ENCODE measurements at regions not wholly inside any gene's neighbourhood (a gene's known extent, or its start where the extent isn't known, plus 50 kb on each side); places are given as distances from the start of the nearest gene placed in this dataset.
"Not testable (repeated sequence)": the region's sequence is repeated elsewhere in the genome, so short reads cannot be mapped to it uniquely, and the experiment has no call there.

DNA sequence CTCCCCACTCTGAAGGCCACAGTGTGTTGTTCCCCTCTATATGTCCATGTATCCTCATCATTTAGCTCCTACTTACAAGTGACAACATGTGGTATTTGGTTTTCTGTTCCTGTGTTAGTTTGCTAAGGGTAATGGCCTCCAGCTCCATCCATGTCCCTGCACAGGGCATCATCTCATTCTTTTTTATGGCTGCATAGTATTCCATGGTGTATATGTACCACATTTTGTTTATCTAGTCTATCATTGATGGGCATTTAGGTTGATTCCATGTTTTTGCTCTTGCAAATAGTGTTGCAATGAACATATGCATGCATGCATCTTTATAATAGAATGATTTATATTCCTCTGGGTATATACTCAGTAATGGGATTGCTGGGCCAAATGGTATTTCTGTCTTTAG, 135.8 kb upstream of the ELL2 start:
- TF ChIP-seq, protein P1, sequence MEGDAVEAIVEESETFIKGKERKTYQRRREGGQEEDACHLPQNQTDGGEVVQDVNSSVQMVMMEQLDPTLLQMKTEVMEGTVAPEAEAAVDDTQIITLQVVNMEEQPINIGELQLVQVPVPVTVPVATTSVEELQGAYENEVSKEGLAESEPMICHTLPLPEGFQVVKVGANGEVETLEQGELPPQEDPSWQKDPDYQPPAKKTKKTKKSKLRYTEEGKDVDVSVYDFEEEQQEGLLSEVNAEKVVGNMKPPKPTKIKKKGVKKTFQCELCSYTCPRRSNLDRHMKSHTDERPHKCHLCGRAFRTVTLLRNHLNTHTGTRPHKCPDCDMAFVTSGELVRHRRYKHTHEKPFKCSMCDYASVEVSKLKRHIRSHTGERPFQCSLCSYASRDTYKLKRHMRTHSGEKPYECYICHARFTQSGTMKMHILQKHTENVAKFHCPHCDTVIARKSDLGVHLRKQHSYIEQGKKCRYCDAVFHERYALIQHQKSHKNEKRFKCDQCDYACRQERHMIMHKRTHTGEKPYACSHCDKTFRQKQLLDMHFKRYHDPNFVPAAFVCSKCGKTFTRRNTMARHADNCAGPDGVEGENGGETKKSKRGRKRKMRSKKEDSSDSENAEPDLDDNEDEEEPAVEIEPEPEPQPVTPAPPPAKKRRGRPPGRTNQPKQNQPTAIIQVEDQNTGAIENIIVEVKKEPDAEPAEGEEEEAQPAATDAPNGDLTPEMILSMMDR (IDR thresholded peaks at IDR 0.05) = not testable (repeated sequence)
- TF ChIP-seq POLR2AphosphoS5, POLR2A, EP300 (IDR thresholded peaks at IDR 0.05): not testable (repeated sequence)

Measured in stomach (tissue), 4 donors.